ENCODE measurements at regions not wholly inside any gene's neighbourhood (a gene's known extent, or its start where the extent isn't known, plus 50 kb on each side); places are given as distances from the start of the nearest gene placed in this dataset.
"Not testable (repeated sequence)": the region's sequence is repeated elsewhere in the genome, so short reads cannot be mapped to it uniquely, and the experiment has no call there.

DNA sequence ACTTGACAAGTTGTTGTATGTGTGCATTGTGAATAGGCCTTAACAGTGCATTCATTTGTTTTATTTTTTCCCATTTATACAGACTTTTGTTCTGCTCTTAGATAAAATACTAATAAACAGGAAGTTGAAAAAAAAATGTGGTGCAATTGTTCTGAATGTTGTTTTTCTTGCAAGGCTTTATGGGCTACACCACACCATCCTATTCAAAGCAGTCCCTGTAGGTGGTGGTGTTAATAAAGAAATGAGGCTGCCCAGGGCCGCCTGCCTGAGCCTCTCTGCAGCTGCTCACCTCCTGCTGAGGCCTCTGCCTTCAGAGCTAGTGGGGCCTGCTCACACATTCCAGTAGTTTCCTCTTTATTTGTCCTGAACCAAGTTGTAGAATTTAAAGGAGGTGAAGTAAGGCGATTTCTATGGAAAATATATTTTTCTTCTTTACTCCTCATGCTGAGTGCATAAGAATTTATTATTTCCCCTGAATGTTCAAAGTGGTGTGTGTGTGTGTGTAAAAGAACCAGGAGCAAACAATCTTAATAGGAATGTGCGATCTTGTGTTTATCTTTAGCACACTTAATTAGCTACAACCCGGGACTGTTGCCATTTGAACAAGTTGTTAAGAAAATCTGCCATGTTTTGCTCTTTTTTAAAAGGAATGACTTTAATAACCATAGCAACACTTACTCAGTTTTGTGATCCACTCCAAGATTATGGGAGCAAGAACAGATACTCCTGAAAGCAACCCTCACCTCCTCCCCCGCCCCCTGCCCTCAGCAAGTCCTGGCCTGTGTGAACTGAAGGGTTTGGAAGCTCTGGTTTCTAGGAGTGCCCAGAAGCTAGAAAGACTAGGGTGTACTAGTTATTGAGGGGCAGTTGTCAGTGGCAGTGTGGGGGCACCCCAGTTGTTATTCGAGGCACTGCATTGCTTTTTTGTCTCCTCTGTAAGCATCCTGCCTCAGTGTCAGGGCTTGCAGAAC is 251.6 kb upstream of the PLGLB2 start:
- FAIRE-seq; DNase-seq (ENCODE audit: low spot score in 2 of 2): not testable (repeated sequence)

DNA sequence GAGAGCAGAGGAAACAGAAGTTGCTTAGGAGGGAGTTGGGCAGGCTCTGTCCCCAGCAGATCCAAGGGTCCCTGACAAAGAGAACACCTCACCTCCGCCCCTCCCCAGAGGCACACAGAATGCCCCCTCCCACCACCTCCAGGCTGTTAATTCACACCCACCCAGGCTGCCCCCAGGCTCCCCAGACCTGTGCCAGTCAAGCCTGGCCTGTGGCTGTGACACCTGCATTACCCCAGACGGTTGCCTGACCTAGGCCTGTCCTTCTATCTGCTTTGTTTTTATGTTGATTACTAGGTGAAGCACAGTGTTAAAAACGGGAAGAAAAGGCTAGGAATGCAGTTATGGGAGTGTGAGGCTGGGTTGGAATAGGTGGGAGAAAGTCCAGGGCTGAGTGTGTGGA is 250.8 kb upstream of the PLGLB2 start:
- not testable (repeated sequence) for FAIRE-seq

GRCh38 chr2:87497700-87498099 is 250.2 kb upstream of the PLGLB2 start:
- FAIRE-seq; DNase-seq (ENCODE audit: low spot score in 2 of 2): not testable (repeated sequence)

More for the DNA sequence above, 250.8 kb upstream of the PLGLB2 start:
- DNase-seq (ENCODE audit: low spot score in 2 of 2), result not testable (repeated sequence)

GRCh38 chr2:87498169-87498853 is 249.6 kb upstream of the PLGLB2 start:
- not testable (repeated sequence) for DNase-seq (ENCODE audit: low spot score in 2 of 2); FAIRE-seq

GRCh38 chr2:87498854-87499238 is 249.0 kb upstream of the PLGLB2 start:
- not testable (repeated sequence) for FAIRE-seq; DNase-seq (ENCODE audit: low spot score in 2 of 2)

GRCh38 chr2:87499860-87500259 is 248.0 kb upstream of the PLGLB2 start:
- FAIRE-seq; DNase-seq (ENCODE audit: low spot score in 2 of 2): not testable (repeated sequence)

DNA sequence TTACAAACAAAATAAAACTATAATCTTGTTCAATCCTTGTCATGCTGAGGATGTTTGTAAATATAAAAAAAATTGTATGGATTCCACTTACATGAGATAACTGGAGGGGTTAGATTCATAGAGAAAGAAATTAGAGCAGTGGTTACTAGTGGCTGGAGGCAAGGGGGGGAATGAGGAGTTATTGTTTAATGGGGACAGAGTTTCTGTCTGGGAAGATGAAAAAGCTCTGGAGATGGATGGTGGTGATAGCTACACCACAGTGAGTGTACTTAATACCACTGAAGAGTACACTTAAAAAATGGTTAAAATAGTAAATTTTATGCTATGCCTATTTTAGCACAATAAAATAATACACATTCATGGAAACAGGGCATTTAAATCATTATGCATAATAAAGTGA is 247.5 kb upstream of the PLGLB2 start:
- DNase-seq (ENCODE audit: low spot score in 2 of 2); FAIRE-seq: not testable (repeated sequence)

DNA sequence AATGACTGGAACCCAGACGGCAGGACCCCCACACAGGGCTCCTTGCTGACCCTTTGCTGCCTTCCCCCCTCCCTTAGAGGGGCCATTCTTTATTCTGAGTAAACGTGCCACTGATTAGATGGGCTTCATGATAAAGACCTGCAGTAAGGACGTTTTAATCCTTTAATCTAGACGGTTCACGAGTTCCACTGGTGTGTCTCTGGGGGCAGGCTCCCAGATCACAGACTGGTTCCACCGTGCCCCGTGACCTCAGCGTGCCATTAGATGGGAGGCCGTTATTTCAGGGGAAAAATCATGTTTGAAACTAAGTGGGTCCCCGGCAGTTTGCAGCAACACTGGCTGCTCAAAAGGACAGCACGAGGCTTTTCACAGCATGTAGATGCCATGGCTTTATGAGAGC is 246.9 kb upstream of the PLGLB2 start:
- not testable (repeated sequence) for DNase-seq (ENCODE audit: low spot score in 2 of 2); FAIRE-seq

DNA sequence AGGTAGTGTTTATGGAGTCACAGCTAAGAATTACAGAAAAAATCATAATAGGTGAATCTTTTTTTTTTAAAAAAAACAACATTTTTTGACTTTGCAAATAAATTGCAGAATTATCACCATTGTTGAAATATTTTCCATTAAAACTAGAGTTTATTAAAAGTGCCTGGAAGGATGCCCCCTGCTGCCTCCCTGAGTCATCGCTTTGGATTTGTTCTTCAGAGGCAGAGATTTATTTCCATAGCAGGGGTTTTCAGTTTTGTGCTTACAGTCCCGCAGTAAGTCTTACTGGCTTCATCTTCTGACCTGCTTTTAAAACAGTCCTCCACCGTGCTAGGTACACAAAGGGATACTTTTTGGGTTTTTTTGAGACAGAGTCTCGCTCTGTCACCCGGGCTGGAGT is 244.9 kb upstream of the PLGLB2 start:
- FAIRE-seq; DNase-seq (ENCODE audit: low spot score in 2 of 2): not testable (repeated sequence)

DNA sequence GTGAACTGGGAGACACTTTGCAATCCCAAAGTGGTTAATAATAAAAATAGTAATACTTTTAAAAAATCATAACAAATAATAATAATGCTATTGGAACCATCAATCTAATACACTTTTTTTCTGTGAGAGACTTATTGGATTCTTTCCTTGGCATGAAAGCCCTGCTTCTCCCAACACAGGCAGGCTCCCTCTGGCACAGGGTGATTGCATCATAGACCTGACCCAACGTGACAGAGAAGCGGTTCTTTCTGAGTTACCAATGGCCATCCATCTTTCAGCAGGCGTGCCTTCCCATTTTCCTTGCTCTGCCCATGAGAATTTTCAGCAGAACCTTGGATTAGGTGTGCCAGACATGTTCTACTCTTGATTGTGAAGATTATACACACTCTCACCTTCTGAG is 242.6 kb upstream of the PLGLB2 start:
- not testable (repeated sequence) for FAIRE-seq; DNase-seq (ENCODE audit: low spot score in 2 of 2)

DNA sequence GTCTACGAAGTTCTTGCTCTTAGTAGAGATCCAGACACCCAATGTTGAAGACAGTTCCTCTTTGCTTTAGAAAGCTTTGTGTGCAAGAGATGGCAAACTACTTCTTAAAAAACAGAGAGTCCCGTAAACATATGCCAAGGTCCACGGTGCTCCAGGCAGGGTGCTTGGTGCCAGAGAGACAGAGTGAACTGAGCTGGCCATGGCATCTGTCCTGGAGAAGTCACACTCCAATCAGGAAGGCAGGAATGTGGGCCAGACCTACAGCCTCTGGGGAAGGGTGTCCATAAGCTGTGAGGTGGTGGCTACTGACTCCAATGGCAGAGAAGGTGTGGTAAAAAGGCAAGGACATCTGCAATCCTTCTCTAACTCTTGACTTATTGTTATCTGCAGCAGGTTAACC is 242.0 kb upstream of the PLGLB2 start:
- FAIRE-seq; DNase-seq (ENCODE audit: low spot score in 2 of 2): not testable (repeated sequence)

DNA sequence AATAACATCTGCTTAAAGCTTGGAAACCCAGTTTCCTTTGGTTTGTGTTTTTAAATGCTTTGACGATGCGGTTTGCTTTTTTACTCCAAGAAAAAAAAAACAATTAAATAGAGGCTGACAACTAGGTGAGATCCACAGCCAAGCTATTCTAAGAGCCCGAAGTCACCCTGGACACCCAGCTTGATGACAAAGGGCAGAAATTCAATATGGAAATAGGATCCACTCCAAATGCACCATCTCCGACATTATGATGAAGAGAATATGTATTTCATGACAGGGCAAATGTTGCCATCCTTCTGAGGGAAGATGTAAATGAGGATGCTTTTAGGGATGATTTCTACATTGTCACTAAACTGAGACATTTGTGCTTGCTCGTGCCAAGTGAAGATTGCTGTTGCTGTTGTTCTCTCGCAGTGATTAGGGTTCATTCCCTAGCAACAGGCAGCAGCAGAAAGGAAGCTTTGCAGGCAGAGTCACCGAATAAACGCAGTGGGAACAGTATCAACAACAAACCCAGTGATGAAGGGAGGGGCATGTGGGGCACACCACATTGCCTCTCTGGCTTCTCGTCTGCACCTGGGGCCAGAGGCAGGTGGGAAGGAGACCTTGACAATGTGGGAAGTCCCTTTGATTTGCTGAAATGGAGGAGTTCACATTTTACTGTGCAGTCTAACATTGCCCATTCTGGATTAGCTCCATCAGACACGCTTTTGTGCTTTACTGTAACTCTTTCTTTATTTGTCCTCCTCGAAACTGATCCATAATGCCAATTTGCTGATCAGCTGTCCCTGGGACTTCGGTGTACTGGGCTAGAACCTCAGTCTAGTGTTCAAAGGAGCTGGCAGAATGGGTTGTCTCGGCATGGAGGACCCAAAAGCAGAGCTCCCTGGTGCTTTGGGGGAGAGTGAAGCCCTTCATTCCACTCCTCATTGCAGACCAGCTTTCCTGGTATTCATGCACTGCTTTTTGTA is 240.2 kb upstream of the PLGLB2 start:
- FAIRE-seq; DNase-seq (ENCODE audit: low spot score in 2 of 2): not testable (repeated sequence)

GRCh38 chr2:87511195-87511778 is 236.6 kb upstream of the PLGLB2 start:
- not testable (repeated sequence) for FAIRE-seq; DNase-seq (ENCODE audit: low spot score in 2 of 2)

DNA sequence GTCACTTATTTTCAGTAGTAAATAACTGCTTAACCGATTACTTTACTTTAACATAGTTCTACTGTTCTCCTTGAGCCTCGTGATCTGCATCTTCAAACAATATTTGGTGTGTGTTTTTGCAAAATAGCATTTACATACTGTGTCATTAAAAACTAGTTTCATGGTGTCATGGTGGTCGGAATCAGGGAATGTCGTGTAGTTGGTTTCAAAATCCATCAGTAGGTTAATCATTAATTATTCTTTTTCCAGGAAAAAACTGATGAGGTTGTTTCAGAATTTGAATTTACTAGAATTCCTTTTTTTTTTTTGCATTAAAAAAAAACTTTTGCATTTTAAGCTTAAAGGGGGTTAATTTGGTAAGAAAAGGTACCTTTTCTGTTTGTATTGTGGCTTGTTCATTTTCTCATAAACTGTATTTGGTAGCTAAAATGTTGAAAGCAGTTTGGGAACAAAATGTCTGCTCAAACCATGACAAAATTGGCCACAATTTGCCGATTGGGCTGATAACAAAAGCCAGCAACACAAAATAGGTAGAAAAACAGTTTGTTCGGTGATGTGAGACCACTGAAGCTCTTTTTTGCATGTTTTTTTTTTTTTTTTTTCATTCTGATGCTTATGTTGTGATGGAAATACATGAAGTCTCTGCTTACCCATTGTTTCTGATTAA is 234.9 kb upstream of the PLGLB2 start:
- FAIRE-seq; DNase-seq (ENCODE audit: low spot score in 2 of 2): not testable (repeated sequence)

DNA sequence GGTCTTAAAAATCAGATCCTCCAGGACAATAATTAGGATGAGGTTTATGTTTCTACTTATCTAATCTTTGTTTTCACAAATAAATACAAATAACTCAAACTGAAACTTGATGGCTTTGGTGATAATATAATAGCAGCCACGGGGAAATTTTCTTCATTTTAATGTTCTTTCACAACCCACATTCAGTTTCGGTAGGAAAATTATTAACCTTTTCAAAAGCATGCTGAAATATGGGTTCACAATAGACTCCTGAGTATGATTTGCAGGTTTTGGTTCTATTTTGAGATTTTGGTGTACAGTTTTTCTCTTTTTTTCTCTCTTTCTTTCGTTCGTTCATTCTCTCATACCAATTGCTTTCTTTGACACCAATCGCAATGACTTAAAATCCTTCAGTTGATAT is 233.9 kb upstream of the PLGLB2 start:
- FAIRE-seq; DNase-seq (ENCODE audit: low spot score in 2 of 2): not testable (repeated sequence)

DNA sequence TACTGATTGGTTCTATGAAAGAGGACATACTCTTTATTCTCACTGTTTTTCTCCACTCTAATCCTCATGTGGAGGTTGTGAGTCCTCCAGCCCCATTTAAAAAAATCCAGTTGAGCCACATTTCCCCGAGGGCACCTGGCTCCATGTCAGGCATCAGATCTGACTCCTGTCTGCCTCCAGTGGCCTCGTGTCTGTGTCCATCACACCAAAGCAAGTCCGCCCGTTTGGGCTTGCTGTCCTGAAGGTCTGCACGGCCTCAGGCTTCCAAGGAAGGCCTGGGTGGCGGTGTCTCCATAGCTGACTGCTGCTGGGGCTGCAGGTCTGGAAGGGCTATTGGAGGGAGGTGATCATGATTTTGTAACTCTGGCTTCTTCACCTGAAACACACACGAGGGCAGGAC is 233.4 kb upstream of the PLGLB2 start:
- FAIRE-seq, result not testable (repeated sequence)

DNA sequence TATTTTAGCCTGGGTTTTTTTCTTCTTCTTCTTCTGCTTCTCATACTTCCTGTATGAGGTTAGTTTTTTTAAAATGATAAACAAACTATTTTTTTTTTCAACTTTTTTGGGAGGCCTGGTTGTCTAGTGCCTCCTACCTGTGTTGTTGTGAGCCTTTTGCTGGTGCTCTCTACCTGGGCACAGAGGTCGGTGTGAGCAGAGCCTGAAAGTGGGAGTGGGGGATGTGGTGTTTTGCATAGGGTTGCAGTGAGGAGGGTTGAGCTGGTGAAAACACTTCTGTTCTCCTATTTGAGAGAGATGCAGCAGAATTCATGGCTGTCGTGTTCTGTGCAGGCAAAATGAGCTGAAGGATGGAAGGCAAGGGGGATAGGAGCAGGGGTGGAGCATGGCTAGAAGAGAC is 232.7 kb upstream of the PLGLB2 start:
- FAIRE-seq; DNase-seq (ENCODE audit: low spot score in 2 of 2): not testable (repeated sequence)

More for the DNA sequence above, 233.4 kb upstream of the PLGLB2 start:
- DNase-seq (ENCODE audit: low spot score in 2 of 2), result not testable (repeated sequence)

- not testable (repeated sequence) for FAIRE-seq; DNase-seq (ENCODE audit: low spot score in 2 of 2)
Measured at GRCh38 chr2:87515875-87516274, 232.0 kb upstream of the PLGLB2 start.

Measured in frontal cortex (tissue), 3 donors.